Pons (tissue), 1 donor: ENCODE measurements at regions not wholly inside any gene's neighbourhood (a gene's known extent, or its start where the extent isn't known, plus 50 kb on each side); places are given as distances from the start of the nearest gene placed in this dataset.
A peak's percentile ranks its signal among the peaks of the same experiment; 100 is the strongest.

Experiments used
- DNase-seq: peaks from one replicate; pipeline ENCODE4 v3.0.0-alpha.2; 2016; ENCODE audit warnings: low spot score

DNA sequence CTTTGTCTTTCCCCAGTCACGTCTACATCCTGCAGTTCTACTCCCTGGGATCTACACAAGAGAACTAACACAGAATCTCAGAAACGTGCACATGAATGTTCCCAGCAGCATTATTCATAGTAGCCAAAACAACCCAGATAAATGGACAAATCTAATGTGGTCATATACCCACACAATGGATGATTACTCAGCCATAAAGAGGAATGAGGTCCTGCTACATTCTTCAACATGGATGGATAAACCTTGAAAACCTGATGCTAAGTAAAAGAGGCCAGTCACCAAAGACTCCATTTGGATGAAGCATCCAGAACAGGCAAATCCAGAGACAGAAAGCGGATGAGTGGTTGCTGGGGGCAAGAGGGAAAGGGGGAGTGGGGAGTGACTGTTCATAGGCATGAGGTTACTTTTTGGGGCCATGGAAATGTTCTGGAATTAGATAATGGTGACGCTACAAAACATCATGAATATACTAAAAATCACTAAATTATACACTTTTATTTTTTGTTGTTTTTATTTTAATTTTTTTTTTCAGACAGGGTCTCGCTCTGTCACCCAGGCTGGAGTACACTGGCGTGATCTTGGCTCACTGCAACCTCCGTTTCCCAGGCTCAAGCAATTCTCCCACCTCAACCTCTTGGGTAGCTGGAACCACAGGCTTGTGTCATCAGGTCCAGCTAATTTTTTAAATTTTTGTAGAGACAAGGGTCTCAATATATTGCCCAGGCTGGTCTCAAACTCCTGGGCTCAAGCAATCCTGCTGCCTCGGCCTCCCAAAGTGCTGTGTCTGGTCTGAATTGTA, 50.8 kb upstream of the DSN1 start:
- no peak for DNase-seq

DNA sequence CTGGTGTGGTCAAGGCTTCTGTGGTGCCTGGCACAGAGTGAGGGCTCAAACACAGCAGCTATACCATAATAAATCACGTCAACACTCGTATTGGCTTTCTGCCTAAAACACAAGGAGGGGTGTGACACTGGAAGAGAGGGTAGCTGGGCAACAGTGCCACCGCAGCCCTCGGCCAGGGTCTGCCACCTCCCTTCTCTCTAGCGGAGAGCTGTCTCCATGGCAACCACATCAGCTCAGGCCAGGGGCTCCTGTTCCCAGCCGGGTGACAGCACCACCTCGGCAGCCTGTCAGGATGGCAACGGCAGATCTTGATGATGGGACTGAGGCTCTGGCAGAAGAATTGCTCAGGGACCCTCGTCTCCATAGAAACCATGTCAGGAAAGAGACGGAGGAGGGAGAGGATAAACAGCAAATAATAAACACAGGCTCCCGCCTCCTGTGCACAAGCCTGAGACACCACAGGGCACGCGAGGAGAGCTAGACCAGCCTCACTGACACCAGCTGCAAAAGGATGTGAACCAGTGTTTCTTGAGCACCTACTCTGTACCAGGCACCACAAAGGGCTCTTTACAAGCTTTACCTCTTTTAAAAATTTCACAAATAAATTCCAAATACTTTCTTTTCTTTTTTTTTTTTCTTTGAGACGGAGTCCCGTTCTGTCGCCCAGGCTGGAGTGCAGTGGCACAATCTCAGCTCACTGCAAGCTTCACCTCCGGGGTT, 50.4 kb upstream of the TLDC2 start:
- DNase-seq, result peak; percentile 58
